Panc1 (cell line): ENCODE measurements at regions not wholly inside any gene's neighbourhood (a gene's known extent, or its start where the extent isn't known, plus 50 kb on each side); places are given as distances from the start of the nearest gene placed in this dataset.

ENCODE experiments used
- ATAC-seq: fragments of 200-7000 bp; cut with Tn5 transposase; 2 replicates; pipeline ENCODE4 v1.9.1; 2020; ENCODE audit warnings: mild to moderate bottlenecking, moderate library complexity
- BruUV-seq: library from RNA; stranded (reverse); fragments of 400-500 nt; replicated peaks from 2 replicates; lab custom pipeline; 2021; lab: Mats Ljungman, UMichigan
- CTCF ChIA-PET: fragments of 300-600 bp; sonication (Branson Sonifier 250); formaldehyde crosslinking; loops from one replicate; lab custom pipeline; 2022; ENCODE audit warnings: antibody characterized with exemption; lab: Charles Lee
- POLR2A ChIA-PET: fragments of 300-600 bp; sonication (Branson Sonifier 250); formaldehyde crosslinking; loops from one replicate; lab custom pipeline; 2022; ENCODE audit warnings: antibody characterized with exemption; lab: Charles Lee
- DNase-seq: peaks from one replicate; pipeline ENCODE4 v3.0.0-alpha.2; 2010; ENCODE audit warnings: low read depth, low spot score
- H3K27ac ChIP-seq: 2 replicates; pipeline ENCODE4 v1.5.1; 2011; ENCODE audit warnings: mild to moderate bottlenecking, low read length, inconsistent platforms
- H3K27me3 ChIP-seq: fragments of 200-500 bp; sonication (Bioruptor generic); 2 replicates; pipeline ENCODE4 v1.6.0; 2014; ENCODE audit warnings: low read length, inconsistent platforms; ENCODE audit not compliant: control insufficient read depth, insufficient read depth
- H3K36me3 ChIP-seq: fragments of 200-500 bp; sonication (Bioruptor generic); 2 replicates; pipeline ENCODE4 v1.5.1; 2014; ENCODE audit warnings: inconsistent platforms, mild to moderate bottlenecking, low read length, moderate library complexity; ENCODE audit not compliant: control insufficient read depth, insufficient read depth
- H3K4me1 ChIP-seq: 2 replicates; pipeline ENCODE4 v1.5.1; 2011; ENCODE audit warnings: inconsistent platforms, mild to moderate bottlenecking, low read length, moderate library complexity; ENCODE audit not compliant: control insufficient read depth, insufficient read depth
- H3K4me3 ChIP-seq, 2 experiments: 2 replicates each; pipeline ENCODE4 v1.5.1; 2011 to 2012; ENCODE audit warnings: low read depth in 2 of 2, low read length in 2 of 2, mild to moderate bottlenecking in 2 of 2, inconsistent platforms in 1 of 2, moderate library complexity in 1 of 2
- H3K9me3 ChIP-seq: fragments of 200-500 bp; sonication (Bioruptor generic); 2 replicates; pipeline ENCODE4 v1.5.1; 2014; ENCODE audit warnings: low read depth, mild to moderate bottlenecking, inconsistent platforms, low read length, moderate library complexity; ENCODE audit not compliant: control insufficient read depth, insufficient read depth
- POLR2AphosphoS5 ChIP-seq: IDR thresholded peaks from 2 replicates; pipeline ENCODE4 v1.6.1; 2012; ENCODE audit warnings: mild to moderate bottlenecking, low read depth, low read length, moderate library complexity
- SIN3A ChIP-seq: IDR thresholded peaks from 2 replicates; pipeline ENCODE4 v1.6.1; 2012; ENCODE audit warnings: low read depth, mild to moderate bottlenecking, low read length, moderate library complexity, borderline replicate concordance; ENCODE audit not compliant: insufficient read depth
- TCF7L2 ChIP-seq: IDR thresholded peaks from 2 replicates; pipeline ENCODE4 v1.6.1; 2011; ENCODE audit warnings: mild to moderate bottlenecking, low read depth, low read length, inconsistent platforms
- in situ Hi-C: cut with HindIII; loops from 2 replicates; pipeline ENCODE4 v1.10.0; 2016; ENCODE audit warnings: low sequenced_read_pairs, low pct_unique_long_range_greater_than_20kb
- intact Hi-C: fragments of 100-400 bp; cut with micrococcal nuclease; formaldehyde crosslinking; loops from one replicate; pipeline ENCODE4 v1.10.0; 2022; ENCODE audit not compliant: unreplicated experiment
- TF ChIP-seq, protein P1 (sequence below), 2 experiments: IDR thresholded peaks; 2 replicates each; pipeline ENCODE4 v1.6.1; 2011 to 2012; ENCODE audit warnings: low read depth in 2 of 2, control low read depth in 1 of 2, low read length in 1 of 2, mild to moderate bottlenecking in 1 of 2, moderate library complexity in 1 of 2; ENCODE audit not compliant: insufficient read depth in 1 of 2
- TF ChIP-seq, protein P2 (sequence below): fragments of 450-650 bp; IDR thresholded peaks from 2 replicates; pipeline ENCODE4 v1.5.1; 2017; ENCODE audit warnings: mild to moderate bottlenecking

DNA sequence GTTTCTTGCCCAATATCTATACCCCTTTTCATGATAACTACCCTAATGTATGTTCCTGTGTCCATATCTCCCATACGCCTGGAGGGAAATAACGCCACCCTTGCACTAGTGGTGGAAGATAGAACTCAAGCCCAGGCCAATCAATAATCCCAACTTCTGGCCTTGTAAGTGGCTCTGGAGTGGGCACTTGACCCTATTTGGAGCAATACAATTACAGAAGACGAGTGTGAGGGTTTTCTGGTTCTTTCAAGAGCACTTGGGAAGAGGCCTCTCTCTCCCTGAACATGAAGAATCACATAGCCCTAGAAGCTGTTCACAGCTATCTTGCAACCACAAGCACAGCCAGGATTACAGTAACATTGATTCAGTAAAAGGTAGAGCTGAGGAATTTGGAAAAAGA is 217.9 kb downstream of the RAB11FIP4 start:
- Histone ChIP-seq H3K27ac (peak overlapping the region; percentile 5; the same call in 1 of the 2 replicates), H3K4me1 (no peaks in the 10 kb centered on the region), H3K36me3 (no peaks in the 10 kb centered on the region), H3K9me3 (no peaks in the 10 kb centered on the region), H3K4me3 (no peak overlapping the region), H3K27me3 (no peaks in the 10 kb centered on the region)
- TF ChIP-seq, protein P1, sequence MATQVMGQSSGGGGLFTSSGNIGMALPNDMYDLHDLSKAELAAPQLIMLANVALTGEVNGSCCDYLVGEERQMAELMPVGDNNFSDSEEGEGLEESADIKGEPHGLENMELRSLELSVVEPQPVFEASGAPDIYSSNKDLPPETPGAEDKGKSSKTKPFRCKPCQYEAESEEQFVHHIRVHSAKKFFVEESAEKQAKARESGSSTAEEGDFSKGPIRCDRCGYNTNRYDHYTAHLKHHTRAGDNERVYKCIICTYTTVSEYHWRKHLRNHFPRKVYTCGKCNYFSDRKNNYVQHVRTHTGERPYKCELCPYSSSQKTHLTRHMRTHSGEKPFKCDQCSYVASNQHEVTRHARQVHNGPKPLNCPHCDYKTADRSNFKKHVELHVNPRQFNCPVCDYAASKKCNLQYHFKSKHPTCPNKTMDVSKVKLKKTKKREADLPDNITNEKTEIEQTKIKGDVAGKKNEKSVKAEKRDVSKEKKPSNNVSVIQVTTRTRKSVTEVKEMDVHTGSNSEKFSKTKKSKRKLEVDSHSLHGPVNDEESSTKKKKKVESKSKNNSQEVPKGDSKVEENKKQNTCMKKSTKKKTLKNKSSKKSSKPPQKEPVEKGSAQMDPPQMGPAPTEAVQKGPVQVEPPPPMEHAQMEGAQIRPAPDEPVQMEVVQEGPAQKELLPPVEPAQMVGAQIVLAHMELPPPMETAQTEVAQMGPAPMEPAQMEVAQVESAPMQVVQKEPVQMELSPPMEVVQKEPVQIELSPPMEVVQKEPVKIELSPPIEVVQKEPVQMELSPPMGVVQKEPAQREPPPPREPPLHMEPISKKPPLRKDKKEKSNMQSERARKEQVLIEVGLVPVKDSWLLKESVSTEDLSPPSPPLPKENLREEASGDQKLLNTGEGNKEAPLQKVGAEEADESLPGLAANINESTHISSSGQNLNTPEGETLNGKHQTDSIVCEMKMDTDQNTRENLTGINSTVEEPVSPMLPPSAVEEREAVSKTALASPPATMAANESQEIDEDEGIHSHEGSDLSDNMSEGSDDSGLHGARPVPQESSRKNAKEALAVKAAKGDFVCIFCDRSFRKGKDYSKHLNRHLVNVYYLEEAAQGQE (IDR thresholded peaks at IDR 0.05; ENCODE audit: insufficient read depth in 1 of 2, low read depth in 2 of 2, low read length in 1 of 2) = no peak
- no peak for TF ChIP-seq TCF7L2
- TF ChIP-seq, protein P2, sequence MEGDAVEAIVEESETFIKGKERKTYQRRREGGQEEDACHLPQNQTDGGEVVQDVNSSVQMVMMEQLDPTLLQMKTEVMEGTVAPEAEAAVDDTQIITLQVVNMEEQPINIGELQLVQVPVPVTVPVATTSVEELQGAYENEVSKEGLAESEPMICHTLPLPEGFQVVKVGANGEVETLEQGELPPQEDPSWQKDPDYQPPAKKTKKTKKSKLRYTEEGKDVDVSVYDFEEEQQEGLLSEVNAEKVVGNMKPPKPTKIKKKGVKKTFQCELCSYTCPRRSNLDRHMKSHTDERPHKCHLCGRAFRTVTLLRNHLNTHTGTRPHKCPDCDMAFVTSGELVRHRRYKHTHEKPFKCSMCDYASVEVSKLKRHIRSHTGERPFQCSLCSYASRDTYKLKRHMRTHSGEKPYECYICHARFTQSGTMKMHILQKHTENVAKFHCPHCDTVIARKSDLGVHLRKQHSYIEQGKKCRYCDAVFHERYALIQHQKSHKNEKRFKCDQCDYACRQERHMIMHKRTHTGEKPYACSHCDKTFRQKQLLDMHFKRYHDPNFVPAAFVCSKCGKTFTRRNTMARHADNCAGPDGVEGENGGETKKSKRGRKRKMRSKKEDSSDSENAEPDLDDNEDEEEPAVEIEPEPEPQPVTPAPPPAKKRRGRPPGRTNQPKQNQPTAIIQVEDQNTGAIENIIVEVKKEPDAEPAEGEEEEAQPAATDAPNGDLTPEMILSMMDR = no peak
- TF ChIP-seq POLR2AphosphoS5 = no peak
- TF ChIP-seq SIN3A = no peak
- ChIA-PET CTCF (interaction anchor here (0.7 kb wide), 1 partner anchor 77 kb away, joined by 5 read pairs; no protein-coding TSS in a partner anchor), POLR2A (interaction anchor here (0.7 kb wide), 1 partner anchor 28 kb away, joined by 7 read pairs; no protein-coding TSS in a partner anchor)
- DNase-seq = no peak
- no TSS peak for BruUV-seq
- in situ Hi-C loops = no loop called here
- ATAC-seq = no peak
- intact Hi-C loops = loop anchor here (10.0 kb wide), 1 partner anchor 465 kb away; no protein-coding TSS in a partner anchor

DNA sequence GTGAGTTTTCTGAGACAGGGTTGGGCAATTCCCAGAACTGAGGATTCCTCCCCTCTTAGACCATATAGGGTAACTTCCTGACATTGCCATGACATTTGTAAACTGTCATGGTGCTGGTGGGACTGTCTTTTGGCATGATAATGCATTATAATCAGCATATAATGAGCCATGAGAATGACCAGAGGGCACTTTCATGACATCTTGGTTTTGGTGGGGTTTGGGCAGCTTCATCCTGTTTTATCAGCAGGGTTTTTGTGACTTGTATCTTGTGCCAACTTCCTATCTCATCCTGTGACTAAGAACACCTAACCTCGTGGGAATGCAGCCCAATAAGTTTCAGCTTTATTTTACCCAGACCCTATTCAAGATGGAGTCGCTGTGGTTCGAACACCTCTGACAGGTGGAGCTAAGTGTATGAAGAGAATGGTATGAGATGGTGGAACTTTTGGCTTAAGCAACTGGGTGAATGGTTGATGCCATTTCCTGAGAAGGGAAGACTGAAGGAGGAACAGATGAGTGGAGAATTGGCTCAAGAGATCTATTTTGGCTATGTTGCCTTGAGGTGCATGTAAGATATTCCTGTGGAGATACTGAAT is 217.3 kb downstream of the RAB11FIP4 start:
- H3K27me3 ChIP-seq = no peaks in the 10 kb centered on the region
- no peak overlapping the region for H3K27ac ChIP-seq
- no peak for ATAC-seq
- ChIA-PET CTCF (interaction anchor here (0.7 kb wide), 1 partner anchor 77 kb away, joined by 5 read pairs; no protein-coding TSS in a partner anchor), POLR2A (interaction anchor here (0.7 kb wide), 1 partner anchor 28 kb away, joined by 7 read pairs; no protein-coding TSS in a partner anchor)
- H3K4me3 ChIP-seq = no peak overlapping the region
- no peaks in the 10 kb centered on the region for H3K9me3 ChIP-seq
- BruUV-seq = no TSS peak
- H3K36me3 ChIP-seq = no peaks in the 10 kb centered on the region
- TF ChIP-seq POLR2AphosphoS5 = no peak
- TF ChIP-seq SIN3A = no peak
- no peak for TF ChIP-seq TCF7L2
- TF ChIP-seq, protein P2 = no peak
- TF ChIP-seq, protein P1 (IDR thresholded peaks at IDR 0.05; ENCODE audit: insufficient read depth in 1 of 2, low read depth in 2 of 2, low read length in 1 of 2) = no peak
- intact Hi-C loops (loop anchor here (10.0 kb wide), 1 partner anchor 464 kb away; no protein-coding TSS in a partner anchor), in situ Hi-C loops (no loop called here)
- DNase-seq = no peak
- no peaks in the 10 kb centered on the region for H3K4me1 ChIP-seq
